Activated CD4-positive, alpha-beta T cell treated with anti-CD3 and anti-CD28 coated beads for 36 hours (primary cell): ENCODE measurements at regions not wholly inside any gene's neighbourhood (a gene's known extent, or its start where the extent isn't known, plus 50 kb on each side); places are given as distances from the start of the nearest gene placed in this dataset.
"Not testable (repeated sequence)": the region's sequence is repeated elsewhere in the genome, so short reads cannot be mapped to it uniquely, and the experiment has no call there.

Source experiments
- ATAC-seq: fragments of 200-7000 bp; cut with Tn5 transposase; one replicate; pipeline ENCODE4 v1.10.0; 2021; ENCODE audit warnings: mild to moderate bottlenecking, moderate library complexity
- CTCF ChIA-PET: fragments of 350-600 bp; sonication (Branson Sonifier 250); formaldehyde crosslinking; loops from one replicate; lab custom pipeline; 2021; ENCODE audit warnings: antibody characterized with exemption; lab: Charles Lee
- POLR2A ChIA-PET: fragments of 350-600 bp; sonication (Branson Sonifier 250); formaldehyde crosslinking; loops from one replicate; lab custom pipeline; 2021; ENCODE audit warnings: antibody characterized with exemption, inconsistent platforms; lab: Charles Lee
- DNase-seq: peaks from one replicate; pipeline ENCODE4 v3.0.0-alpha.2; 2020
- H3K27ac Mint-ChIP-seq: one replicate; pipeline ENCODE4 v1.8.0; 2021; ENCODE audit warnings: mixed read lengths
- H3K27me3 Mint-ChIP-seq: one replicate; pipeline ENCODE4 v1.8.0; 2021; ENCODE audit warnings: mixed read lengths
- H3K36me3 Mint-ChIP-seq: one replicate; pipeline ENCODE4 v1.8.0; 2021; ENCODE audit warnings: low read depth, mixed read lengths
- H3K4me1 Mint-ChIP-seq: one replicate; pipeline ENCODE4 v1.8.0; 2021; ENCODE audit warnings: mixed read lengths
- H3K4me3 Mint-ChIP-seq: one replicate; pipeline ENCODE4 v1.8.0; 2021; ENCODE audit warnings: mild to moderate bottlenecking, moderate library complexity, mixed read lengths
- H3K9me3 Mint-ChIP-seq: one replicate; pipeline ENCODE4 v1.8.0; 2021; ENCODE audit warnings: low read depth, mixed read lengths
- intact Hi-C, 2 experiments: fragments of 100-400 bp; cut with DNase I in 1 of 2; cut with micrococcal nuclease in 1 of 2; formaldehyde crosslinking; loops; one replicate each; pipeline versions ENCODE4 v1.14.2 to v1.15.1; 2022 to 2024; cut with DNase I, micrococcal nuclease

DNA sequence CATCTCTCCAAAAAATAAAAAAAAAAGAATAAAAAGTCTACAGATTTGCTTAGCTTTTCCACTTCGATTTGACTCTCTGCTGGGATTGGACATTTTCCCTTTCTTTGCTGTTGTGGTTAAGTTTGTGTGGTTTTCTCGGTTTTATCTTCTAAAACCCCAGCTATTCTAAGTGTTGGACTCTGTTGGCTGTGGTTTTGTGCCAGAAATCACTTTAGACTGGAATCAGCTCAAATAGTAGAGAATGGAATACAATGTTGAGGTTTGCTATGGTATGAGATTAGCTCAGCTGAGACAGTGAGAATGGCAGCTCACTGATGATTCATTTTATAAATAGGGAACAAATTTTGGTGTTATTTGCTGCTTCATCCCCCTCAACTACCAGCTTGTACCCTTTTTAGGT, 116.0 kb downstream of the BUB3 start:
- H3K36me3 Mint-ChIP-seq, result peaks cover 7% of the 10 kb centered on the region
- intact Hi-C loops, result no loop called here
- peaks cover 23% of the 10 kb centered on the region for H3K27me3 Mint-ChIP-seq
- DNase-seq (no peak), ATAC-seq (no peak)
- CTCF ChIA-PET, result interaction anchor here (0.8 kb wide), 1 partner anchor 14 kb away, joined by 4 read pairs; no protein-coding TSS in a partner anchor
- POLR2A ChIA-PET, result no interaction called here
- H3K4me3 Mint-ChIP-seq, result no peak overlapping the region
- no peaks in the 10 kb centered on the region for H3K9me3 Mint-ChIP-seq
- peaks cover 2% of the 10 kb centered on the region for H3K4me1 Mint-ChIP-seq
- H3K27ac Mint-ChIP-seq, result no peak overlapping the region

GRCh38 chr10:123270806-123271205, 116.6 kb downstream of the BUB3 start:
- intact Hi-C loops, result no loop called here
- peaks cover 27% of the 10 kb centered on the region for H3K27me3 Mint-ChIP-seq
- H3K9me3 Mint-ChIP-seq, result peaks cover 1% of the 10 kb centered on the region
- H3K36me3 Mint-ChIP-seq, result peaks cover 7% of the 10 kb centered on the region
- no peak overlapping the region for H3K27ac Mint-ChIP-seq
- POLR2A ChIA-PET, result no interaction called here
- no peak for ATAC-seq
- CTCF ChIA-PET, result interaction anchor here (0.8 to 1.0 kb wide), 2 partner anchors 14 to 136 kb away, joined by 3 to 4 read pairs; no protein-coding TSS in a partner anchor
- H3K4me1 Mint-ChIP-seq, result peaks cover 2% of the 10 kb centered on the region
- H3K4me3 Mint-ChIP-seq, result no peak overlapping the region
- DNase-seq, result no peak

DNA sequence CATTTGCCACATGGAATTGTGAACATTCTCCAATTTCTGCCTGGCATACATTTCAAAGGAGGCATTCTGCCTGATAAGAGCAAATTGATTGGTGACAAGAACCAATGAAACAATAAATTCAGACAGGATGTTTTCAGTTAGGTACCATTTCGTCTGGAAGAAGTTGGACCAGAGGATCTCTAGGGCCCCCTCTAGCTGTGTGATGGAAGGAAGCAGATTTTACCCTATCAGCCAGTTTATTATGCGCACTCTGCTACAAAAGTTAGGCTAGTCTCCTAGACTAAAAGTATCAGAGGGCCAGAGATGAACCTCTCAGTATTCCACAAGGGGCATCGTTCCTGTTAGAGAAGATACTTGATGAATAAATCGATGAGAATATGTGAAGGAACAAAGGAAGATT, 118.0 kb downstream of the BUB3 start:
- Mint-ChIP-seq H3K9me3 (peaks cover 7% of the 10 kb centered on the region), H3K36me3 (peaks cover 7% of the 10 kb centered on the region), H3K4me1 (peaks cover 2% of the 10 kb centered on the region), H3K4me3 (no peak overlapping the region), H3K27ac (no peak overlapping the region), H3K27me3 (peaks cover 28% of the 10 kb centered on the region)
- CTCF ChIA-PET, result no interaction called here
- DNase-seq, result no peak
- ATAC-seq, result no peak
- POLR2A ChIA-PET, result no interaction called here
- intact Hi-C loops, result no loop called here

- Mint-ChIP-seq H3K36me3 (peaks cover 7% of the 10 kb centered on the region), H3K27ac (no peak overlapping the region), H3K4me3 (no peak overlapping the region), H3K4me1 (peaks cover 2% of the 10 kb centered on the region), H3K9me3 (peaks cover 7% of the 10 kb centered on the region), H3K27me3 (peaks cover 28% of the 10 kb centered on the region)
- ChIA-PET CTCF (interaction anchor here (0.7 kb wide), 1 partner anchor 241 kb away, joined by 3 read pairs; no protein-coding TSS in a partner anchor), POLR2A (no interaction called here)
- ATAC-seq (no peak), DNase-seq (no peak)
- intact Hi-C loops, result no loop called here
Measured at GRCh38 chr10:123274306-123275135, 120.3 kb downstream of the BUB3 start.

GRCh38 chr10:123275136-123275564, 120.9 kb downstream of the BUB3 start:
- DNase-seq (no peak), ATAC-seq (no peak)
- intact Hi-C loops, result no loop called here
- Mint-ChIP-seq H3K9me3 (peaks cover 7% of the 10 kb centered on the region), H3K27ac (no peak overlapping the region), H3K4me3 (no peak overlapping the region), H3K36me3 (peaks cover 7% of the 10 kb centered on the region), H3K4me1 (peaks cover 2% of the 10 kb centered on the region), H3K27me3 (peaks cover 28% of the 10 kb centered on the region)
- CTCF ChIA-PET, result interaction anchor here (0.7 kb wide), 1 partner anchor 240 kb away, joined by 3 read pairs; no protein-coding TSS in a partner anchor
- POLR2A ChIA-PET, result no interaction called here

DNA sequence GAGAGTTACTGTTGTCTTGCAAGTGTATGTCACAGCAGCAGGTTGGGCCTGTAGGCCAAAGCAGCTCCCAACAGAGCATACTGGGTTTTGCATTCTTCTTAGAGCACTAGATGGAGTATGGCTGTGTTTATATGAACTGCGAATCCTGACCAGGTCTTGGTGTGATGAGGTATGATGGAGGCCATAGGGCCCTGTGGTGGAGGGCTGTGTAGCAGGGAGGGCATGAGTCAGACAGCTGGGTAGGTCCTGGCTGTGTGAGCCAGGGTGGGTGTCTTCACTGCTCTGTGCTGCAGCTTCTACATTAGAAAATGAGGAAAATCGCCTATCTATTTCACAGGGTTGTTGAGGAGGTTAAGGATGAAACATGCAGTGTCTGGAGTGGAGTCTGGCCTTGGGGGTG, 124.2 kb downstream of the BUB3 start:
- peak; percentile 47 for ATAC-seq

DNA sequence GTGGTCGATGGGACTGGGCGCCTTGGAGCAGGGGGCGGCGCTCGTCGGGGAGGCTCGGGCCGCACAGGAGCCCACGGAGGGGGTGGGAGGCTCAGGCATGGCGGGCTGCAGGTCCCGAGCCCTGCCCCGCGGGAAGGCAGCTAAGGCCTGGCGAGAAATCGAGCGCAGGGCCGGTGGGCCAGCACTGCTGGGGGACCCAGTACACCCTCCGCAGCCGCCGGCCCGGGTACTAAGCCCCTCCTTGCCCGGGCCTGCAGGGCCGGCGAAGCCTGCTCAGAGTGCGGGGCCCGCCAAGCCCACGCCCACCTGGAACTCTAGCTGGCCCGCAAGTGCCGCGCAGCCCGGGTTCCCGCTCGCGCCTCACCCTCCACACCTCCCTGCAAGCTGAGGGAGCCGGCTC, 129.2 kb downstream of the BUB3 start:
- peaks cover 19% of the 10 kb centered on the region for H3K4me1 Mint-ChIP-seq
- CTCF ChIA-PET, H3K9me3 Mint-ChIP-seq, H3K27ac Mint-ChIP-seq, ATAC-seq, H3K36me3 Mint-ChIP-seq, H3K4me3 Mint-ChIP-seq, DNase-seq, POLR2A ChIA-PET, H3K27me3 Mint-ChIP-seq: not testable (repeated sequence)
- intact Hi-C loops, result loop anchor here in 1 of 2 experiments (10.0 kb wide), 1 partner anchor 909 kb away; the partner anchor contains the start of gene PLEKHA1

More for the DNA sequence above, 124.2 kb downstream of the BUB3 start:
- ChIA-PET CTCF (no interaction called here), POLR2A (no interaction called here)
- Mint-ChIP-seq H3K36me3 (peaks cover 2% of the 10 kb centered on the region), H3K27me3 (peaks cover 18% of the 10 kb centered on the region), H3K4me3 (no peak overlapping the region), H3K9me3 (peaks cover 7% of the 10 kb centered on the region), H3K27ac (no peak overlapping the region), H3K4me1 (no peaks in the 10 kb centered on the region)
- no peak for DNase-seq
- intact Hi-C loops, result no loop called here

GRCh38 chr10:123284022-123284421, 129.8 kb downstream of the BUB3 start:
- DNase-seq (no peak), ATAC-seq (no peak)
- peaks cover 6% of the 10 kb centered on the region for H3K36me3 Mint-ChIP-seq
- H3K27ac Mint-ChIP-seq, result no peak overlapping the region
- POLR2A ChIA-PET, result no interaction called here
- CTCF ChIA-PET, result interaction anchor here (1.2 to 1.5 kb wide), 2 partner anchors 14 kb away, joined by 3 to 4 read pairs; no protein-coding TSS in a partner anchor
- no peaks in the 10 kb centered on the region for H3K27me3 Mint-ChIP-seq
- H3K4me1 Mint-ChIP-seq, result peaks cover 22% of the 10 kb centered on the region
- intact Hi-C loops, result loop anchor here in 1 of 2 experiments (10.0 kb wide), 1 partner anchor 909 kb away; the partner anchor contains the start of gene PLEKHA1
- H3K9me3 Mint-ChIP-seq, result no peaks in the 10 kb centered on the region
- no peak overlapping the region for H3K4me3 Mint-ChIP-seq

DNA sequence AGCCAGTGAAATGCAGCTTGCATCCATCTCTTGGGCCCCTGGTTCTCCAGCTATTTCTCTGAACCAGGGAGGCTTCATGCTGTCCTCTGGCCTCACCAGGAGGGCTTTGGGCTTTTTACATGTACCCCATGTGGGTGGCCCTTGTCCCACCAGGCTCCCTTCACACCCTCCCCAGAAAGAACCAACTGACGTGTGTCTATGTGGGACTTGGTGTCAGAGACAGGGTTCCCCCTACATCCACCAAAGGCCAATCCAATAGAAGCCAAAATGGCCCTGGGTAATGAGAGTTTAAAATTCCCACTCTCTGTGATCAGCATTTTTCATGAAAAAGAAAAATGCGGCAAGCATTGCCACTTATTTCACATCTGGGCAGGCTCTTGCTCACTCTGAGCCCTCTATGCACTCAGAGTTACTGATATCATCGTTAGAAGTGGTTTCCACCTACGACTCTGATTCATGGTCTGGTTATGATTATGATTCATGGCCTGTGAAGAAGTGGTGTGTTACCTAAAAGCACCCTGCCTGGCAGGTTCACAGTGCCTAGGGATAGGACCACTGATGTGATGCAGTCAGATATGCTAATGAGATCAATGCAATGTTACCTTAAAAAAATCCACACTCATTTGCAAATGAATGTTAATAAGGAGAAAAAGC, 133.5 kb downstream of the BUB3 start:
- Mint-ChIP-seq H3K27ac (peak overlapping the region; percentile 70), H3K4me1 (peaks cover 22% of the 10 kb centered on the region), H3K27me3 (peaks cover 3% of the 10 kb centered on the region), H3K36me3 (peaks cover 10% of the 10 kb centered on the region), H3K9me3 (peaks cover 4% of the 10 kb centered on the region), H3K4me3 (no peak overlapping the region)
- ChIA-PET CTCF (interaction anchor here (0.6 kb wide), 1 partner anchor 447 kb away, joined by 3 read pairs; no protein-coding TSS in a partner anchor), POLR2A (no interaction called here)
- DNase-seq, result peak; percentile 75
- intact Hi-C loops, result loop anchor here (1.0 to 10.0 kb wide), 4 partner anchors 45 to 913 kb away; partner anchors contain the start of genes BUB3 (in 2 of the 2) and PLEKHA1 (in 1 of the 2)
- peak; percentile 99 for ATAC-seq

GRCh38 chr10:123289432-123289831, 135.2 kb downstream of the BUB3 start:
- no peak for DNase-seq
- peaks cover 4% of the 10 kb centered on the region for H3K9me3 Mint-ChIP-seq
- intact Hi-C loops, result loop anchor here (2.0 to 10.0 kb wide), 3 partner anchors 47 to 915 kb away; partner anchors contain the start of genes BUB3 (in 1 of the 2) and PLEKHA1 (in 1 of the 2)
- ATAC-seq, result no peak
- H3K27me3 Mint-ChIP-seq, result peaks cover 3% of the 10 kb centered on the region
- no peak overlapping the region for H3K4me3 Mint-ChIP-seq
- H3K4me1 Mint-ChIP-seq, result peaks cover 22% of the 10 kb centered on the region
- POLR2A ChIA-PET, result no interaction called here
- H3K27ac Mint-ChIP-seq, result no peak overlapping the region
- CTCF ChIA-PET, result no interaction called here
- H3K36me3 Mint-ChIP-seq, result peaks cover 10% of the 10 kb centered on the region

- Mint-ChIP-seq H3K4me3 (no peak overlapping the region), H3K4me1 (no peaks in the 10 kb centered on the region), H3K27me3 (peaks cover 3% of the 10 kb centered on the region), H3K27ac (no peak overlapping the region), H3K36me3 (peaks cover 4% of the 10 kb centered on the region), H3K9me3 (peaks cover 4% of the 10 kb centered on the region)
- CTCF ChIA-PET, result interaction anchor here (0.7 kb wide), 1 partner anchor 124 kb away, joined by 3 read pairs; no protein-coding TSS in a partner anchor
- ATAC-seq (peak; percentile 39), DNase-seq (peak; percentile 12)
- intact Hi-C loops, result no loop called here
- POLR2A ChIA-PET, result no interaction called here
Measured at GRCh38 chr10:123294109-123294508, 139.9 kb downstream of the BUB3 start.
